HUES6 (cell line): ENCODE measurements at regions not wholly inside any gene's neighbourhood (a gene's known extent, or its start where the extent isn't known, plus 50 kb on each side); places are given as distances from the start of the nearest gene placed in this dataset.
"Not testable (repeated sequence)": the region's sequence is repeated elsewhere in the genome, so short reads cannot be mapped to it uniquely, and the experiment has no call there.

Experiments used
- H3K27ac ChIP-seq: 2 replicates; pipeline ENCODE4 v1.7.0; 2013; ENCODE audit warnings: low read depth, mild to moderate bottlenecking, low read length, inconsistent platforms
- H3K27me3 ChIP-seq: 2 replicates; pipeline ENCODE4 v1.6.1; 2013; ENCODE audit warnings: low read length; ENCODE audit not compliant: control insufficient read depth, insufficient read depth
- H3K36me3 ChIP-seq: 2 replicates; pipeline ENCODE4 v1.6.1; 2013; ENCODE audit warnings: low read length; ENCODE audit not compliant: control insufficient read depth, insufficient read depth
- H3K4me1 ChIP-seq: 2 replicates; pipeline ENCODE4 v1.6.1; 2013; ENCODE audit warnings: low read length; ENCODE audit not compliant: control insufficient read depth, insufficient read depth
- H3K4me3 ChIP-seq: 2 replicates; pipeline ENCODE4 v1.5.1; 2013; ENCODE audit warnings: low read depth, low read length
- H3K9ac ChIP-seq: one replicate; pipeline ENCODE4 v1.6.1; 2013; ENCODE audit warnings: mild to moderate bottlenecking, low read length
- H3K9me3 ChIP-seq: 2 replicates; pipeline ENCODE4 v1.6.1; 2013; ENCODE audit warnings: low read depth, low read length; ENCODE audit not compliant: control insufficient read depth, insufficient read depth

GRCh38 chr21:14825514-14825974 lies 239.3 kb downstream of the NRIP1 start:
- no peak overlapping the region for H3K27ac ChIP-seq
- H3K4me3 ChIP-seq: no peak overlapping the region
- H3K27me3 ChIP-seq: no peaks in the 10 kb centered on the region
- H3K36me3 ChIP-seq: no peaks in the 10 kb centered on the region
- H3K9ac ChIP-seq: no peak overlapping the region
- no peaks in the 10 kb centered on the region for H3K9me3 ChIP-seq
- H3K4me1 ChIP-seq: peaks cover under 1% of the 10 kb centered on the region; the same call in 1 of the 2 replicates

GRCh38 chr21:14824126-14824525 lies 240.7 kb downstream of the NRIP1 start:
- H3K27ac ChIP-seq: no peak overlapping the region
- no peaks in the 10 kb centered on the region for H3K9me3 ChIP-seq
- H3K9ac ChIP-seq: no peak overlapping the region
- H3K4me3 ChIP-seq: no peak overlapping the region
- H3K36me3 ChIP-seq: no peaks in the 10 kb centered on the region
- H3K27me3 ChIP-seq: no peaks in the 10 kb centered on the region
- H3K4me1 ChIP-seq: peaks cover 7% of the 10 kb centered on the region; the same call in 1 of the 2 replicates

GRCh38 chr21:14817311-14817710 lies 247.5 kb downstream of the NRIP1 start:
- no peak overlapping the region for H3K9ac ChIP-seq

DNA sequence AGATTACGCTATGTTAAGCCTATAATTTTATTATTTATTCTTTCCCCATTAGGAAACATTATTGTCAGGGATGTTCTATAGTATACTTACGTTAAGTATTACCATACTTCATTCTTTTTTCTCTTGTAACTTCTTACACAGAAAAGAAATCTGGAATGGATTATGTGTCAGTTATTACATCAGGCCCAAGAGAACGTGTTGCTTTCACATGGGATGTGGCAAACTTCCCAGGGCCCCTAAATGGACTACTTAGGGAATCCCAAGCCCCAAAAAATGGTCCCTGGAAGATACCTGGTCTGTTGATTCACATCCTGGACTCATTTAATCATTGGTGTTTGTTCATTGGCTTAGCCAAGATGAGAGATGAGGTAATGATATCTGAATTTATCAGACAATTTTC lies 249.8 kb downstream of the NRIP1 start:
- H3K4me3 ChIP-seq: no peak overlapping the region
- peaks cover under 1% of the 10 kb centered on the region; the same call in 1 of the 2 replicates for H3K4me1 ChIP-seq
- no peak overlapping the region for H3K9ac ChIP-seq
- no peaks in the 10 kb centered on the region for H3K36me3 ChIP-seq
- no peaks in the 10 kb centered on the region for H3K27me3 ChIP-seq
- H3K27ac ChIP-seq: no peak overlapping the region
- H3K9me3 ChIP-seq: peaks cover 12% of the 10 kb centered on the region

More at GRCh38 chr21:14817311-14817710, 247.5 kb downstream of the NRIP1 start:
- Histone ChIP-seq H3K4me3 (no peak overlapping the region), H3K27ac (no peak overlapping the region), H3K27me3 (no peaks in the 10 kb centered on the region), H3K9me3 (0 out of 2 replicates have a peak, but pooled peaks cover 6% of the 10 kb centered on the region), H3K36me3 (no peaks in the 10 kb centered on the region), H3K4me1 (peaks cover 7% of the 10 kb centered on the region; the same call in 1 of the 2 replicates)

GRCh38 chr21:14814282-14814681 lies 250.5 kb downstream of the NRIP1 start:
- Histone ChIP-seq H3K27me3 (no peaks in the 10 kb centered on the region), H3K9me3 (peaks cover 12% of the 10 kb centered on the region), H3K9ac (no peak overlapping the region), H3K36me3 (no peaks in the 10 kb centered on the region), H3K4me3 (no peak overlapping the region), H3K27ac (no peak overlapping the region), H3K4me1 (no peaks in the 10 kb centered on the region)

- not testable (repeated sequence) for H3K4me3 ChIP-seq, H3K9me3 ChIP-seq, H3K4me1 ChIP-seq, H3K27me3 ChIP-seq, H3K36me3 ChIP-seq, H3K27ac ChIP-seq, H3K9ac ChIP-seq
These were observed 258.1 kb upstream of the SAMSN1 start for GRCh38 chr21:14804170-14804569.

GRCh38 chr21:14797543-14797942 lies 251.4 kb upstream of the SAMSN1 start:
- Histone ChIP-seq H3K27me3 (no peaks in the 10 kb centered on the region), H3K4me1 (no peaks in the 10 kb centered on the region), H3K9ac (no peak overlapping the region), H3K36me3 (no peaks in the 10 kb centered on the region), H3K27ac (no peak overlapping the region), H3K9me3 (no peaks in the 10 kb centered on the region; the same call in 1 of the 2 replicates), H3K4me3 (no peak overlapping the region)

DNA sequence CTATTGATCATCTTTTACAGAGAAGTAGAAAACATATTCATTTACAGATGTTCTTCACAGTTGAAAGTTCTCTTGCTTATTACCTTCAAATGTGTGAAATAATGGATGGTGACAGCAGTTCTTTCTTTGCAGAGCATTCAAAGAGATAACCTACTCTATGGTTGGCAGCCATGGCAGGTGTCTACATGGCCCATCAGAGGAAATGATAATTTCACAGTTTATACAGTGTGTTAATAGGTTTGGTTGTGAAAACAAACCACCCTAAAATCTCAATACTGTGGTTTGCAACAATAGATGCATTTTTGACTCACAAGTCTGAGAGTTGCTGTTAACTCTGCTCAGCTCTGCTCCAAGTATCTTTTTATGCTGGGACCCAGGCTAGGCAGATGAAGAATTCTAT lies 241.2 kb upstream of the SAMSN1 start:
- H3K4me3 ChIP-seq: no peak overlapping the region
- no peaks in the 10 kb centered on the region for H3K36me3 ChIP-seq
- H3K27me3 ChIP-seq: no peaks in the 10 kb centered on the region
- no peaks in the 10 kb centered on the region for H3K9me3 ChIP-seq
- no peak overlapping the region for H3K27ac ChIP-seq
- no peak overlapping the region for H3K9ac ChIP-seq
- H3K4me1 ChIP-seq: no peaks in the 10 kb centered on the region

DNA sequence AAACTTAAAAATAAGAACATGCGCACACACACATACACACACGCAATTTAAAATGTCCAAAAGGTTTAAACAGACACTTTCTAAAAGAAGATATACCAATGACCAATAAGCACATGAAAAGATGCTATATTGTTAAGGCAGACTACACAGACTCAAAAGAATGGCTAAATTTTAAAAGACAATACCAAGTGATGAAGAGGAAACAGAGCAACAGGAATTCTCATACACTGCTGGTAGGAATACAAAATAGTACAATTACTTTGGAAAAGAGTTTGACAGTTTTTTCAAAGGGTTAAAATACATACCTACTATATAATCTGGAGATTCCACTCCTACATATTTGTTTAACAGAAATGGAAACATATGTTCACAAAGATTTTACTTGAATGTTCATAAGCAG lies 239.6 kb upstream of the SAMSN1 start:
- Histone ChIP-seq H3K36me3 (no peaks in the 10 kb centered on the region), H3K27me3 (no peaks in the 10 kb centered on the region), H3K27ac (no peak overlapping the region), H3K4me1 (no peaks in the 10 kb centered on the region), H3K9ac (no peak overlapping the region), H3K9me3 (no peaks in the 10 kb centered on the region), H3K4me3 (no peak overlapping the region)

DNA sequence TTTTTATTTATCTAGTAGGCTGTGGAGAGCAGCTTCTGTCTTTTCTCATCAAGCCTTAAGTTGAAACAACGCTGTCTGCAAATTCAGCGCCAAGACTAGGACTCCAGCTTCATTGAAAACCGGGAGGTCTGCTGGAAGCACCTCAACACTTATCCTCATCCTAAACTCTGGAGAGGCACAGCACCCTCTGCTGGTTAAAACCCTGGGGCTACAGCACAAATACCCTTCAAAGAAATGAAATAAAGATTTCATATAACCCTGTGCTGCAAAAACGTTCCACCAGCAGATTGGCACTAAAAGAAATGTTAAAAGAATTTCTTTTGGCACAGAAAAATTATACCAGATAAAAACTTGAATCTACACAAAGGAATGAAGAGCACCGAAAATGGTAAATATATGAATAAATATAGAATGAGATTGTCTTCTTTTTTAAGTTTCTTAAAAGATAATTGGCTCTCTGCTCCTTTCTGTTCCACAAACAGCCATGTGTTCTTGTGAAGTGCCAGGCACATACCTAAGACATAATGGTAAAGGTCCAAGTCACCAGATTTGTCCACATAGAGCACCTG lies 227.7 kb upstream of the SAMSN1 start:
- H3K4me1 ChIP-seq: no peaks in the 10 kb centered on the region
- peaks cover 8% of the 10 kb centered on the region for H3K9me3 ChIP-seq
- no peak overlapping the region for H3K9ac ChIP-seq
- H3K27me3 ChIP-seq: no peaks in the 10 kb centered on the region
- no peaks in the 10 kb centered on the region for H3K36me3 ChIP-seq
- H3K27ac ChIP-seq: no peak overlapping the region
- no peak overlapping the region for H3K4me3 ChIP-seq

DNA sequence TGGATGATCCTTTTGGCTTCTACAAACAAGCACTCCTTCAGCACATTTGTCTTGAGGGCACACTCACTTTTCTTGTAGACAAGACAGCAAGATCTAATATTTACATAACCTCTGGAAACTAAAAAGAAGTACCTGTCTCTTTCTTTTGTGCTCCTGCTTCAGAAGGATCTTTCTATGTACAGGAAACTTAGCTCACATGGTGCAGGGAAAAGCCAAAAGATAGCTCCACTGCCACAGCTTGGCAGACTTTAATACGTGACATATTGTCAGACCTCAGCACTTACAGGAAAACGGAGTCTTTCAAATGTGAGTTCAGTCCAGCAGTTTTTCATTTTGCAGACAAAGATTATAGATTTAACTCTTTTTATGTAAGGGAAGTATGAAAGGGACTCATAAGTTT lies 225.5 kb upstream of the SAMSN1 start:
- H3K4me3 ChIP-seq: no peak overlapping the region
- no peak overlapping the region for H3K27ac ChIP-seq
- no peaks in the 10 kb centered on the region for H3K4me1 ChIP-seq
- no peaks in the 10 kb centered on the region for H3K36me3 ChIP-seq
- H3K9me3 ChIP-seq: no peaks in the 10 kb centered on the region
- no peak overlapping the region for H3K9ac ChIP-seq
- no peaks in the 10 kb centered on the region for H3K27me3 ChIP-seq
